Mucosa of rectum (tissue), 2 donors: ENCODE measurements at regions not wholly inside any gene's neighbourhood (a gene's known extent, or its start where the extent isn't known, plus 50 kb on each side); places are given as distances from the start of the nearest gene placed in this dataset.

Source experiments
- H3K27ac ChIP-seq, 2 donors: one replicate each; pipeline ENCODE4 v1.7.0; 2013; ENCODE audit warnings: inconsistent platforms in 2 of 2, low read depth in 2 of 2, low read length in 2 of 2
- H3K27me3 ChIP-seq, 2 donors: one replicate each; pipeline ENCODE4 v1.7.0; 2013; ENCODE audit warnings: low read length in 2 of 2; ENCODE audit not compliant: control insufficient read depth in 2 of 2, insufficient read depth in 2 of 2
- H3K36me3 ChIP-seq, 2 donors: one replicate each; pipeline ENCODE4 v1.7.0; 2013; ENCODE audit warnings: low read length in 2 of 2; ENCODE audit not compliant: control insufficient read depth in 2 of 2, insufficient read depth in 2 of 2
- H3K4me1 ChIP-seq, 2 donors: one replicate each; pipeline ENCODE4 v1.7.0; 2013; ENCODE audit warnings: low read length in 2 of 2, mild to moderate bottlenecking in 1 of 2; ENCODE audit not compliant: control insufficient read depth in 2 of 2, insufficient read depth in 2 of 2
- H3K4me3 ChIP-seq, 2 donors: one replicate each; pipeline ENCODE4 v1.7.0; 2013; ENCODE audit warnings: low read length in 2 of 2
- H3K9ac ChIP-seq, 2 donors: one replicate each; pipeline ENCODE4 v1.7.0; 2013; ENCODE audit warnings: low read length in 2 of 2, low read depth in 1 of 2, mild to moderate bottlenecking in 1 of 2
- H3K9me3 ChIP-seq, 2 donors: one replicate each; pipeline ENCODE4 v1.7.0; 2013; ENCODE audit warnings: low read length in 2 of 2; ENCODE audit not compliant: control insufficient read depth in 2 of 2
- donor health status: healthy.
- donor health status: Normal muscosa, but diverticular disease.

- H3K27ac ChIP-seq = no peak overlapping the region
- H3K4me3 ChIP-seq = no peak overlapping the region
- H3K4me1 ChIP-seq = peaks cover 0 to 4% of the 10 kb centered on the region in 2 donors
- no peaks in the 10 kb centered on the region for H3K36me3 ChIP-seq
- H3K9me3 ChIP-seq = no peaks in the 10 kb centered on the region
- no peak overlapping the region for H3K9ac ChIP-seq
- no peaks in the 10 kb centered on the region for H3K27me3 ChIP-seq
Measured at GRCh38 chr15:39362821-39363561, 217.9 kb upstream of the THBS1 start.

DNA sequence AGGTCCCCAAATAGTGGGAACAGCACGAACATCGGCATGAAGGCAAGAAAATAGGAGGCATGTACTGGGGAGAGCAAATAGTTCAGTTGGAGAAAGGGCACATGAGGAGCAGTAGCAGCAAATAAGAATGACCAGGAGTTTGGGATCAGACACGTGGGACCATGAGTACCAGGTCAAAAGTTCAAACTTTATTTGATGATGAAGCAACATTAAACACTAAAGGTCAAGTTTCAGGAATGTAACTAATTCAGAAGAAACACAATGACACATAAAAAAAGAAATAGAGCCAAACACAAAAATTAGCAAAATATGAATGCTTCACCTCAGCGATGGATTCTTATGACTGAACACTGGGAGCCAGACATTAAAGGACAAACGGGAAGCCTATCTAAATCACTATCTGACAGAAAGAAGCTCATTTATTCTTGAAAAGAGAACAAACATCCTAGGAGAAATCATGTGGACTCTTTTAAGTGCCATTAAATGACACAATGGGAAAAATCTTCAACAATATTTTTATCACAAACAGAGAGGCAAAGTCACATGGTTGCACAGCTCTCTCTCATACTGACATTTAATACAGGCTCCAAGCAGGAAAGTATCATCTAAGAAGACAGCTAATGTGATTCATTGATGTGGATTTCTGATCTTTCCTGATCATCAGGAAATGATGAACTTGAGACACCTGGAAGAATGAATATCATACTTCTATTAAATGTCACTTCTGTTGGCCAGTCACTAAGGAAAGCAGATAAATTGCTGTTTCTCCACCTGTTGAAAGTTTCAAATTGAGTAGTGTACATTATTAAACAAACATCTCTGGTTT is 216.9 kb upstream of the THBS1 start:
- no peaks in the 10 kb centered on the region for H3K9me3 ChIP-seq
- no peaks in the 10 kb centered on the region for H3K4me1 ChIP-seq
- H3K27ac ChIP-seq = no peak overlapping the region
- no peak overlapping the region for H3K9ac ChIP-seq
- no peaks in the 10 kb centered on the region for H3K27me3 ChIP-seq
- no peak overlapping the region for H3K4me3 ChIP-seq
- no peaks in the 10 kb centered on the region for H3K36me3 ChIP-seq

DNA sequence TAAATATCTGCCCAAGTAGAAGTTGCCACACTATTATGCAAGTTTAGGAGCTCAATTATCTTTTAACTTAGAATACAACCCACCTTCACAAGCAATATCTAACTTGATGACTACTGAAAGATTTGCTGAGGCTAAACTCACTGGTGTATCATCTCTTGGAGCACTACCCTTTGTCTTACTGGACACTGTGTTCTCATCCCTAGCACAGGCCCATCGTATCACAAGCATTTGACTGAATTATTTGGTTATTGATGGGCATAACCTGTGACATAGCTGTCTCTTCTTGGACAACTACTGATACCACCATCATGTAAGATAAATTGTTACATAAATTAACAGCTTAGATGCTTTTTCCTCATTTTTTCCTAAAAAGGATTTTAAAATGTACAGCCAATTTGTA is 216.2 kb upstream of the THBS1 start:
- Histone ChIP-seq H3K9me3 (no peaks in the 10 kb centered on the region), H3K4me3 (no peak overlapping the region), H3K36me3 (no peaks in the 10 kb centered on the region), H3K27ac (no peak overlapping the region), H3K27me3 (no peaks in the 10 kb centered on the region), H3K9ac (no peak overlapping the region), H3K4me1 (no peaks in the 10 kb centered on the region)

DNA sequence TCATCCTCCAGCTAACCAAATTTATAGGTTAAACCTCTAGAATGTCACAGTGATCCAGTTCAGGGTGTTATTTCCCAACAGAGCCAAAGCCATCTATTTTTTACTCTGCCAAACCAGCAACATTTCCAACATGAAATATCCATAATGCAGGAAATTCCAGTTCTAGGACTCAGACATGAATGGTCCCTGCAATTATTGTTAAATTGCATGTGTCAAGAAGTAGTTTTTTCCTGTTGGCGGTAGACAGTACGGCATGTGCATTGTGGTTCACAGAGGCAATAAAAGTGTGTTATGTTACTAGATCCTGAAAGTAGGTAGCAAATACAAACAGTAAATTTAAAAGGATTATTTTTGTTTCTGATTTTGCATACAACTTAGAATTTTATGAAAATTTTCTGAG is 215.7 kb upstream of the THBS1 start:
- Histone ChIP-seq H3K9ac (no peak overlapping the region), H3K36me3 (no peaks in the 10 kb centered on the region), H3K9me3 (no peaks in the 10 kb centered on the region), H3K27ac (no peak overlapping the region), H3K4me1 (no peaks in the 10 kb centered on the region), H3K27me3 (no peaks in the 10 kb centered on the region), H3K4me3 (no peak overlapping the region)

- H3K27ac ChIP-seq = no peak overlapping the region
Measured at GRCh38 chr15:39365873-39366272, 215.0 kb upstream of the THBS1 start.

DNA sequence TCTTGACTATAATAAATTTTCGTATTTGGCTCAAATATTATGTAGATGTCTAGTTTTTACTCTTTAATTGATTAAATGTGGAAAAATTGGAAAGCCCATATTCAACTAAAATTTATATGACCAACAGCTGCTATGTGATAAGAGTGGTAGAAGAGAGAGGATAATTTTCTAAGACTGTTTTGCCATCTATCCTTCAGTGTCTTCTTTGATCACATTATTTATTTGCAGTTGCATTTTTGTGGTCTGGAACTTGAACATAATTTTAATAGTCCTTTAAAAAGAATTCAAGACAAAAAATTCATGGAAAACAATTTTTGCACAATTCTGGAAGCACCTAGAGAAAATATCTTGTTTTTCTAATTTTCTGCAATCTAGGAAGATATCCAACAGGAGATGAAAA is 213.3 kb upstream of the THBS1 start:
- H3K27me3 ChIP-seq = no peaks in the 10 kb centered on the region
- H3K27ac ChIP-seq = no peak overlapping the region
- H3K36me3 ChIP-seq = no peaks in the 10 kb centered on the region
- H3K4me3 ChIP-seq = no peak overlapping the region
- peaks cover 0 to 5% of the 10 kb centered on the region in 2 donors for H3K9me3 ChIP-seq
- no peak overlapping the region for H3K9ac ChIP-seq
- H3K4me1 ChIP-seq = no peaks in the 10 kb centered on the region

More at GRCh38 chr15:39365873-39366272, 215.0 kb upstream of the THBS1 start:
- Histone ChIP-seq H3K36me3 (no peaks in the 10 kb centered on the region), H3K4me3 (no peak overlapping the region), H3K4me1 (no peaks in the 10 kb centered on the region), H3K9me3 (no peaks in the 10 kb centered on the region), H3K9ac (no peak overlapping the region), H3K27me3 (no peaks in the 10 kb centered on the region)

DNA sequence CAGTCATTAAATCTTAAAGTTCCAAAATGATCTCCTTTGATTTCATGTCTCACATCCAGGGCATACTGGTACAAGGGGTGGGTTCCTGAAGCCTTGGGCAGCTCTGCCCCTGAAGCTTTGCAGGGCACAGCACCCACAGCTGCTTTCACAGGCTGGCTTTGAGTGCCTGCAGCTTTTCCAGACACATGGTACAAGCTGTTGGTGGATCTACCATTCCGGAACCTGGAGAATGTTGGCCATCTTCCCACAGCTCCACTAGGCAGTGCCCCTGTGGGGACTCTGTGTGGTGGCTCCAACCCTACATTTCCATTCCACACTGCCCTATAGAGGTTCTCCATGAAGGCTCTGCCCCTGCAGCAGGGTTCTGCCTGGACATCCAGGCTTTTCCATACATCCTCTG is 211.1 kb upstream of the THBS1 start:
- Histone ChIP-seq H3K27me3 (no peaks in the 10 kb centered on the region), H3K36me3 (no peaks in the 10 kb centered on the region), H3K9me3 (peaks cover 0 to 5% of the 10 kb centered on the region in 2 donors), H3K4me1 (no peaks in the 10 kb centered on the region), H3K27ac (no peak overlapping the region), H3K9ac (no peak overlapping the region), H3K4me3 (no peak overlapping the region)

DNA sequence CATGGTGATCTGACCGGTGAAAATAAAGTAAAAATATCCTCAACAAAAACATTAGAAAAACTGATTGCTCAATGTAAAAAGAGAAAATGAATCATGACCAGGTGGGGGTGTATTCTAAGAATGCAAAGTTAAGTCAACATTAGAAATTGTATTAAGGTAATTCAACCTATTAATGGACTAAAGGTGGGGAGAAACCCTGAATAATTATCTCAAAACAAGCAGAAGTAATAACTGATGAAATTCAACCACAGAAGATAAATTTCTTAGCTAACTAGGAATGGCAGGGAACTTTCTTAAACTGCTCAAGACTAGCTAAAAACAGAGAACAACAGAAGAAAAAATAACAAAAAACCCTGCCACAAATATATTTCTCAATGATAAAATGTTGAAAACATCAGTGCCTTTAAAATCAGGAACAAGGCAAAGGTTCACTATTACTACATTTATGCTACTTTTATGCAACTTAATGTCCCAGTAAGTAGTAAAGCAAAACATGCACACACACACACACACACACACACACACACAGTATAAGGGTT is 204.4 kb upstream of the THBS1 start:
- H3K9me3 ChIP-seq = peaks cover 0 to 5% of the 10 kb centered on the region in 2 donors
- H3K27me3 ChIP-seq = no peaks in the 10 kb centered on the region
- H3K27ac ChIP-seq = no peak overlapping the region

GRCh38 chr15:39381517-39381916 is 199.4 kb upstream of the THBS1 start:
- Histone ChIP-seq H3K27ac (no peak overlapping the region), H3K9me3 (no peaks in the 10 kb centered on the region), H3K4me3 (no peak overlapping the region), H3K4me1 (no peaks in the 10 kb centered on the region), H3K9ac (no peak overlapping the region), H3K27me3 (no peaks in the 10 kb centered on the region), H3K36me3 (no peaks in the 10 kb centered on the region)

More for the DNA sequence above, 204.4 kb upstream of the THBS1 start:
- H3K36me3 ChIP-seq = no peaks in the 10 kb centered on the region
- no peaks in the 10 kb centered on the region for H3K4me1 ChIP-seq
- no peak overlapping the region for H3K9ac ChIP-seq
- H3K4me3 ChIP-seq = no peak overlapping the region

GRCh38 chr15:39388118-39388517 is 192.8 kb upstream of the THBS1 start:
- H3K27me3 ChIP-seq = no peaks in the 10 kb centered on the region
- H3K4me1 ChIP-seq = peaks cover 3 to 4% of the 10 kb centered on the region in 2 donors
- H3K9me3 ChIP-seq = no peaks in the 10 kb centered on the region
- H3K36me3 ChIP-seq = no peaks in the 10 kb centered on the region
- no peak overlapping the region for H3K9ac ChIP-seq
- H3K4me3 ChIP-seq = no peak overlapping the region
- H3K27ac ChIP-seq = no peak overlapping the region
